HEK293 (cell line): ENCODE measurements at regions not wholly inside any gene's neighbourhood (a gene's known extent, or its start where the extent isn't known, plus 50 kb on each side); places are given as distances from the start of the nearest gene placed in this dataset.

Experiments
- ATF2 ChIP-seq: fragments of 450-650 bp; formaldehyde crosslinking; IDR thresholded peaks from 2 replicates; pipeline ENCODE4 v1.5.1; 2016; ENCODE audit warnings: missing biosample characterization, missing genetic modification characterization, low read depth
- CTCF ChIP-seq: fragments of 450-650 bp; formaldehyde crosslinking; IDR thresholded peaks from 2 replicates; pipeline ENCODE4 v1.5.1; 2016; ENCODE audit warnings: missing biosample characterization, missing genetic modification characterization
- ZNF138 ChIP-seq: fragments of 450-650 bp; formaldehyde crosslinking; IDR thresholded peaks from 2 replicates; pipeline ENCODE4 v1.5.1; 2016; ENCODE audit warnings: missing biosample characterization, missing genetic modification characterization, borderline replicate concordance
- ZNF341 ChIP-seq: fragments of 450-650 bp; formaldehyde crosslinking; IDR thresholded peaks from 2 replicates; pipeline ENCODE4; 2016; ENCODE audit warnings: low read depth, missing biosample characterization, missing genetic modification characterization
- ZNF362 ChIP-seq: fragments of 450-650 bp; formaldehyde crosslinking; IDR thresholded peaks from 2 replicates; pipeline ENCODE4 v1.5.1; 2016; ENCODE audit warnings: missing biosample characterization, missing genetic modification characterization
- ZNF366 ChIP-seq: fragments of 450-650 bp; formaldehyde crosslinking; conservative IDR thresholded peaks from 2 replicates; pipeline ENCODE4 v1.5.1; 2016; ENCODE audit warnings: missing biosample characterization, missing genetic modification characterization
- ZNF704 ChIP-seq: fragments of 450-650 bp; formaldehyde crosslinking; IDR thresholded peaks from 2 replicates; pipeline ENCODE4 v1.5.1; 2016; ENCODE audit warnings: missing biosample characterization, missing genetic modification characterization
- TF ChIP-seq, protein P1 (sequence below): fragments of 450-650 bp; formaldehyde crosslinking; IDR thresholded peaks from 2 replicates; pipeline ENCODE4 v1.5.1; 2016; ENCODE audit warnings: missing biosample characterization, missing genetic modification characterization

- TF ChIP-seq CTCF (no peak), ZNF138 (tag by site-specific recombination) (no peak), ZNF366 (no peak), ATF2 (tag by site-specific recombination) (no peak), ZNF704 (tag by site-specific recombination) (no peak), ZNF362 (tag by site-specific recombination) (no peak), ZNF341 (tag by site-specific recombination) (no peak)
- TF ChIP-seq, protein P1, sequence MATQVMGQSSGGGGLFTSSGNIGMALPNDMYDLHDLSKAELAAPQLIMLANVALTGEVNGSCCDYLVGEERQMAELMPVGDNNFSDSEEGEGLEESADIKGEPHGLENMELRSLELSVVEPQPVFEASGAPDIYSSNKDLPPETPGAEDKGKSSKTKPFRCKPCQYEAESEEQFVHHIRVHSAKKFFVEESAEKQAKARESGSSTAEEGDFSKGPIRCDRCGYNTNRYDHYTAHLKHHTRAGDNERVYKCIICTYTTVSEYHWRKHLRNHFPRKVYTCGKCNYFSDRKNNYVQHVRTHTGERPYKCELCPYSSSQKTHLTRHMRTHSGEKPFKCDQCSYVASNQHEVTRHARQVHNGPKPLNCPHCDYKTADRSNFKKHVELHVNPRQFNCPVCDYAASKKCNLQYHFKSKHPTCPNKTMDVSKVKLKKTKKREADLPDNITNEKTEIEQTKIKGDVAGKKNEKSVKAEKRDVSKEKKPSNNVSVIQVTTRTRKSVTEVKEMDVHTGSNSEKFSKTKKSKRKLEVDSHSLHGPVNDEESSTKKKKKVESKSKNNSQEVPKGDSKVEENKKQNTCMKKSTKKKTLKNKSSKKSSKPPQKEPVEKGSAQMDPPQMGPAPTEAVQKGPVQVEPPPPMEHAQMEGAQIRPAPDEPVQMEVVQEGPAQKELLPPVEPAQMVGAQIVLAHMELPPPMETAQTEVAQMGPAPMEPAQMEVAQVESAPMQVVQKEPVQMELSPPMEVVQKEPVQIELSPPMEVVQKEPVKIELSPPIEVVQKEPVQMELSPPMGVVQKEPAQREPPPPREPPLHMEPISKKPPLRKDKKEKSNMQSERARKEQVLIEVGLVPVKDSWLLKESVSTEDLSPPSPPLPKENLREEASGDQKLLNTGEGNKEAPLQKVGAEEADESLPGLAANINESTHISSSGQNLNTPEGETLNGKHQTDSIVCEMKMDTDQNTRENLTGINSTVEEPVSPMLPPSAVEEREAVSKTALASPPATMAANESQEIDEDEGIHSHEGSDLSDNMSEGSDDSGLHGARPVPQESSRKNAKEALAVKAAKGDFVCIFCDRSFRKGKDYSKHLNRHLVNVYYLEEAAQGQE (tag by site-specific recombination) = no peak
Measured at GRCh38 chr3:6125520-6125919, 735.4 kb upstream of the GRM7 start.
